Activated T-cell treated with anti-CD3 and anti-CD28 coated beads, Interleukin-2, amount 50 U/mL, for 72 hours (primary cell): ENCODE measurements at regions not wholly inside any gene's neighbourhood (a gene's known extent, or its start where the extent isn't known, plus 50 kb on each side); places are given as distances from the start of the nearest gene placed in this dataset.
"Not testable (repeated sequence)": the region's sequence is repeated elsewhere in the genome, so short reads cannot be mapped to it uniquely, and the experiment has no call there.

Experiments
- ATAC-seq, 2 donors: fragments of 150-1000 bp; cut with Tn5 transposase; replicated peaks in 1 of 2; 2 replicates each; pipeline ENCODE4 v1.10.0; 2021; ENCODE audit warnings: moderate library complexity in 2 of 2, mild to moderate bottlenecking in 1 of 2
- DNase-seq, 2 donors: peaks; one replicate each; pipeline ENCODE4 v3.0.0; 2021 to 2022; ENCODE audit warnings: mixed read lengths in 1 of 2
- H3K27ac Mint-ChIP-seq: one replicate; pipeline ENCODE4 v1.8.0; 2022; ENCODE audit warnings: mild to moderate bottlenecking, moderate library complexity, mixed read lengths
- H3K27me3 Mint-ChIP-seq: one replicate; pipeline ENCODE4 v1.8.0; 2022; ENCODE audit warnings: low read depth, mixed read lengths
- H3K36me3 Mint-ChIP-seq, 2 donors: one replicate each; pipeline ENCODE4 v1.8.0; 2022; ENCODE audit warnings: mixed read lengths in 2 of 2, mild to moderate bottlenecking in 1 of 2; ENCODE audit not compliant: insufficient read depth in 2 of 2
- H3K4me1 Mint-ChIP-seq: one replicate; pipeline ENCODE4 v1.8.0; 2022; ENCODE audit warnings: low read depth, mixed read lengths
- H3K4me3 Mint-ChIP-seq, 2 donors: one replicate each; pipeline ENCODE4 v1.8.0; 2022; ENCODE audit warnings: mild to moderate bottlenecking in 2 of 2, mixed read lengths in 2 of 2, moderate library complexity in 2 of 2
- H3K9me3 Mint-ChIP-seq, 2 donors: one replicate each; pipeline ENCODE4 v1.8.0; 2022; ENCODE audit warnings: mixed read lengths in 2 of 2

GRCh38 chrX:1094566-1095333 lies 117.7 kb downstream of the CRLF2 start:
- peaks cover 5% of the 10 kb centered on the region for H3K4me1 Mint-ChIP-seq
- peaks cover 6 to 8% of the 10 kb centered on the region in 2 donors for H3K36me3 Mint-ChIP-seq
- H3K4me3 Mint-ChIP-seq, result no peak overlapping the region
- DNase-seq, result no peak
- peaks cover 5% of the 10 kb centered on the region for H3K27me3 Mint-ChIP-seq
- H3K9me3 Mint-ChIP-seq, result peaks cover 2 to 5% of the 10 kb centered on the region in 2 donors
- no peak overlapping the region for H3K27ac Mint-ChIP-seq
- ATAC-seq, result no peak

GRCh38 chrX:1093586-1094421 lies 118.6 kb downstream of the CRLF2 start:
- Mint-ChIP-seq H3K9me3 (peaks cover 2 to 5% of the 10 kb centered on the region in 2 donors), H3K4me3 (peak overlapping the region; percentile 75 to 76), H3K27ac (peak overlapping the region; percentile 63), H3K27me3 (no peaks in the 10 kb centered on the region), H3K4me1 (peaks cover 5% of the 10 kb centered on the region), H3K36me3 (peaks cover 6 to 8% of the 10 kb centered on the region in 2 donors)
- ATAC-seq, result peak in 1 of 2 donors; percentile 21
- DNase-seq, result no peak

GRCh38 chrX:1093121-1093520 lies 119.3 kb downstream of the CRLF2 start:
- H3K27ac Mint-ChIP-seq, result peak overlapping the region; percentile 63
- peaks cover 2 to 5% of the 10 kb centered on the region in 2 donors for H3K9me3 Mint-ChIP-seq
- H3K4me1 Mint-ChIP-seq, result peaks cover 5% of the 10 kb centered on the region
- H3K36me3 Mint-ChIP-seq, result peaks cover 6 to 8% of the 10 kb centered on the region in 2 donors
- no peaks in the 10 kb centered on the region for H3K27me3 Mint-ChIP-seq
- H3K4me3 Mint-ChIP-seq, result peak overlapping the region; percentile 75 to 76
- peak; percentile 79 to 89 for ATAC-seq
- peak; percentile 27 to 34 for DNase-seq

DNA sequence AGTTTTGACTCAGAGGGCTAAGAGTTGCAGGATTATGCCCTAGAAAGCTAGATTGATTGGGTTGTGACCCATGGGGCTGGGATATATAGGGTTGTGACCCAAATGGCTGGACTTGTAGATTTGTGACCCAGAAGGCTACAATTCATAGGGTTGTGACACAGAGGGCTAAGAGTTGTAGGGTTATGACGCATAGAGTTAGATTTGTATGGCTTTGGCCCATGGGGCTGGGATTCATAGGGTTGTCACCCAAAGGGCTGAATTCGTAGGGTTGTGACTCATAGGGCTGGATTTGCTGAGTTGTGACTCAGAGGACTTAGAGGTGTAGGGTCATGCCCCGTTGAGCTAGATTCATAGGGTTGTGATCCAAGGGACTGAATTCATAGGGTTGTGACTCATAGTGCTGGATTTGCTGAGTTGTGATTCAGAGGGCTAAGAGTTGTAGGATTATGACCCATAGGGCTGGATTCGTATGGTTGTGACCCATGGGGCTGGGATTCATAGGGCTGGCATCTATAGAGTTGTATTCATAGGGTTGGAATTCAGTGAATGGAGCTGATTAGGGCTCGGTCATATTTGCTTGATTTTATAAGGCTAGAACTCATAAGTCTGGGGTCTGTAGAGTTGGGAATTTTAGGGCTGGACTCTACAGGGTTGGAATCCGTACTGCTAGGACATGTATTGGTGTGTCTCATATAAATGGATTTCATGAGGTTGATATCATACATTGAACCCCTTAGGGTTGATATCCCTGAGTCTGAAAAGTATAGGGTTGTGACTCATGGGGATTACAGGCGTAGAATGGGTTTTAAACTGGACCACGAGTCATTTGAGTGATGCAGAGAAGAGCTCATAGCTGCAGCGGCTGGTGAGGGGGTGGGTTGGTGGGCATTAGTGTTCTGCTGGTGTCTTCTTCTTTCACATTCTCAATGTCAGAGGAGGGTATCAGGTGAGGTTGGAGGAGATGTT lies 125.7 kb downstream of the CRLF2 start:
- ATAC-seq, result peak; percentile 71 to 77
- Mint-ChIP-seq H3K27ac (no peak overlapping the region), H3K36me3 (peaks cover 3 to 6% of the 10 kb centered on the region in 2 donors), H3K9me3 (peaks cover 21 to 22% of the 10 kb centered on the region in 2 donors), H3K4me3 (no peak overlapping the region), H3K4me1 (no peaks in the 10 kb centered on the region), H3K27me3 (peaks cover 11% of the 10 kb centered on the region)
- peak in 1 of 2 donors; percentile 20 for DNase-seq

DNA sequence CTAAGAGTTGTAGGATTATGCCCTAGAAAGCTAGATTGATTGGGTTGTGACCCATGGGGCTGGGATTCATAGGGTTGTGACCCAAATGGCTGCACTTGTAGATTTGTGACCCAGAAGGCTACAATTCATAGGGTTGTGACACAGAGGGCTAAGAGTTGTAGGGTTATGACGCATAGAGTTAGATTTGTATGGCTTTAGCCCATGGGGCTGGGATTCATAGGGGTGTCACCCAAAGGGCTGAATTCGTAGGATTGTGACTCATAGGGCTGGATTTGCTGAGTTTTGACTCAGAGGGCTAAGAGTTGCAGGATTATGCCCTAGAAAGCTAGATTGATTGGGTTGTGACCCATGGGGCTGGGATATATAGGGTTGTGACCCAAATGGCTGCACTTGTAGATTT lies 126.6 kb downstream of the CRLF2 start:
- DNase-seq, H3K27ac Mint-ChIP-seq, H3K36me3 Mint-ChIP-seq, H3K4me3 Mint-ChIP-seq, H3K4me1 Mint-ChIP-seq: not testable (repeated sequence)
- H3K9me3 Mint-ChIP-seq, result peaks cover 21 to 22% of the 10 kb centered on the region in 2 donors
- peaks cover 11% of the 10 kb centered on the region for H3K27me3 Mint-ChIP-seq
- ATAC-seq, result peak in 1 of 2 donors; percentile 50

DNA sequence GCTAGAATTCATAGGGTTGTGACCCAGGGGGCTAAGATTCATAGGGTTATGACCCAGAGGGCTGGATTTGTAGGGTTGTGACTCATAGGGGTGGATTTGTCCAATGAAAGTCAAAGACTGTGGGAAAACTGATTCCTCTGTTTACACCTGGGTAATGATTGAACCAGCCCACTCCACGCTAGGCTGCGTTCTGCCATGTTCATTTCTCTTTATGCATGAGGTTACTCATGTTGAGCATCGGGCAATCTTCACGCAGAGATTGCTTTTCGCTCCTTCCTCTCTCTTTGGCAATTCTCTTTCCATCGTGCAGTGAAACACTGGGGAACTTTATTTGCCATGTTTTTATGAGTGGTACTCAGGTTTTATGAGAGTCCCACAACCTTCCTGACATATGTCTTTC lies 127.8 kb downstream of the CRLF2 start:
- peaks cover 11% of the 10 kb centered on the region for H3K27me3 Mint-ChIP-seq
- ATAC-seq (no peak), DNase-seq (no peak)
- no peak overlapping the region for H3K27ac Mint-ChIP-seq
- peaks cover 3 to 6% of the 10 kb centered on the region in 2 donors for H3K36me3 Mint-ChIP-seq
- H3K9me3 Mint-ChIP-seq, result peaks cover 21 to 22% of the 10 kb centered on the region in 2 donors
- no peak overlapping the region for H3K4me3 Mint-ChIP-seq
- H3K4me1 Mint-ChIP-seq, result no peaks in the 10 kb centered on the region

- peaks cover 6% of the 10 kb centered on the region for H3K4me1 Mint-ChIP-seq
- ATAC-seq (no peak), DNase-seq (no peak)
- peaks cover 0 to 7% of the 10 kb centered on the region in 2 donors for H3K9me3 Mint-ChIP-seq
- H3K36me3 Mint-ChIP-seq, result peaks cover 2 to 4% of the 10 kb centered on the region in 2 donors
- H3K4me3 Mint-ChIP-seq, result peak overlapping the region; percentile 21 to 40
- H3K27ac Mint-ChIP-seq, result no peak overlapping the region
- peaks cover 8% of the 10 kb centered on the region for H3K27me3 Mint-ChIP-seq
Measured at GRCh38 chrX:1076871-1077651, 135.4 kb downstream of the CRLF2 start.

- Mint-ChIP-seq H3K9me3 (peaks cover 0 to 7% of the 10 kb centered on the region in 2 donors), H3K4me1 (peaks cover 6% of the 10 kb centered on the region), H3K4me3 (no peak overlapping the region), H3K36me3 (peaks cover 2 to 4% of the 10 kb centered on the region in 2 donors), H3K27me3 (peaks cover 8% of the 10 kb centered on the region), H3K27ac (no peak overlapping the region)
- ATAC-seq, result no peak
- DNase-seq, result no peak
Measured at GRCh38 chrX:1075741-1076140, 136.7 kb downstream of the CRLF2 start.

DNA sequence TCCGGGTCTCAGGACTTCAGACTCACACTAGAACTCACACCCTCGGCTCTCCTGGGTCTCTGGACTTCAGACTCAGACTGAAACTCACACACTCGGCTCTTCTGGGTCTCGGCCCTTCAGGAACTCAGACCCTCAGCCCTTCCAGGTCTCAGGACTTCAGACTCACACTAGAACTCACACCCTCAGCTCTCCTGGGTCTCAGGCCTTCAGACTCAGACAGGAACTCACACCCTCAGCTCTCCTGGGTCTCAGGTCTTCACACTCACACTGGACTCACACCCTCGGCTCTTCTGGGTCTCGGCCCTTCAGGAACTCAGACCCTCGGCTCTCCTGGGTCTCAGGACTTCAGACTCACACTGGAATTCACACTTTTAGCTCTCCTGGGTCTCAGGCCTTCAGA lies 137.3 kb downstream of the CRLF2 start:
- Mint-ChIP-seq H3K4me3 (no peak overlapping the region), H3K36me3 (peaks cover 2 to 4% of the 10 kb centered on the region in 2 donors), H3K27me3 (peaks cover 8% of the 10 kb centered on the region), H3K9me3 (peaks cover 0 to 7% of the 10 kb centered on the region in 2 donors), H3K4me1 (peaks cover 6% of the 10 kb centered on the region), H3K27ac (no peak overlapping the region)
- ATAC-seq, result no peak
- no peak for DNase-seq

- Mint-ChIP-seq H3K9me3 (peaks cover 0 to 7% of the 10 kb centered on the region in 2 donors), H3K4me3 (no peak overlapping the region), H3K4me1 (peaks cover 6% of the 10 kb centered on the region), H3K27me3 (peaks cover 8% of the 10 kb centered on the region), H3K36me3 (peaks cover 2 to 4% of the 10 kb centered on the region in 2 donors), H3K27ac (no peak overlapping the region)
- ATAC-seq (peak in 1 of 2 donors; percentile 20), DNase-seq (no peak)
Measured at GRCh38 chrX:1074755-1075154, 137.7 kb downstream of the CRLF2 start.

- Mint-ChIP-seq H3K4me3 (no peak overlapping the region), H3K4me1 (peaks cover 6% of the 10 kb centered on the region), H3K27me3 (peaks cover 8% of the 10 kb centered on the region), H3K36me3 (peaks cover 2 to 4% of the 10 kb centered on the region in 2 donors), H3K9me3 (peaks cover 0 to 7% of the 10 kb centered on the region in 2 donors), H3K27ac (no peak overlapping the region)
- DNase-seq (no peak), ATAC-seq (peak in 1 of 2 donors; percentile 43)
Measured at GRCh38 chrX:1074172-1074571, 138.3 kb downstream of the CRLF2 start.
